Suprapubic skin (tissue), 4 donors: ENCODE measurements at regions not wholly inside any gene's neighbourhood (a gene's known extent, or its start where the extent isn't known, plus 50 kb on each side); places are given as distances from the start of the nearest gene placed in this dataset.

Experiments used
- POLR2A ChIP-seq, 2 donors: fragments of 450-650 bp; IDR thresholded peaks; one replicate each; pipeline ENCODE4 v1.6.1; 2017; ENCODE audit warnings: antibody characterized with exemption in 2 of 2, mild to moderate bottlenecking in 2 of 2, moderate library complexity in 2 of 2
- POLR2AphosphoS5 ChIP-seq, 3 donors: sonication (generic); formaldehyde crosslinking; IDR thresholded peaks; one replicate each; pipeline ENCODE4 v1.6.1; 2017; ENCODE audit warnings: antibody characterized with exemption in 3 of 3
- TF ChIP-seq, protein P1 (sequence below), 2 donors: fragments of 200-600 bp in 1 of 2; fragments of 450-650 bp in 1 of 2; sonication (generic) in 1 of 2; IDR thresholded peaks; one replicate each; pipeline ENCODE4 v1.5.1; 2016 to 2019; ENCODE audit warnings: antibody characterized with exemption in 2 of 2, mild to moderate bottlenecking in 1 of 2, moderate library complexity in 1 of 2

DNA sequence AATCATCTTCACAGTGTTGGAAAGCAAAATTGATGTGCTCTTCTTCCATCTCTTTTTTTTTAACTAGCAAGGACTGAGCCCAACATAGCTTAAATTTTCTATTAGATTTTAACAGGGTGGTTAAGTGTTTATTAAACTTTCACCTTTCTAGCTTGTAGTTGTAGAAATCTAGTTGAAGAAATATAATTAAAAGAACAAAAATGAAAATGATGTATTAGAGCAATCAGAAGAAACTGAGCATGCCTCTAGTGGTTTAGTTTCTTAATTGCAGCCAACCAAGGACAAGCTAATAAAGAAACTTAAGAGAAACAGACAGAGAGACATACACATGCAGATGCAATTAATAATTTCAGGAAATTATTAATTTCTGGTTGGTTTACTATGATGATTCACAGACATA, 673.0 kb upstream of the LMO3 start:
- TF ChIP-seq POLR2AphosphoS5 (IDR thresholded peaks at IDR 0.05) (no peak), POLR2A (IDR thresholded peaks at IDR 0.05) (no peak)
- TF ChIP-seq, protein P1, sequence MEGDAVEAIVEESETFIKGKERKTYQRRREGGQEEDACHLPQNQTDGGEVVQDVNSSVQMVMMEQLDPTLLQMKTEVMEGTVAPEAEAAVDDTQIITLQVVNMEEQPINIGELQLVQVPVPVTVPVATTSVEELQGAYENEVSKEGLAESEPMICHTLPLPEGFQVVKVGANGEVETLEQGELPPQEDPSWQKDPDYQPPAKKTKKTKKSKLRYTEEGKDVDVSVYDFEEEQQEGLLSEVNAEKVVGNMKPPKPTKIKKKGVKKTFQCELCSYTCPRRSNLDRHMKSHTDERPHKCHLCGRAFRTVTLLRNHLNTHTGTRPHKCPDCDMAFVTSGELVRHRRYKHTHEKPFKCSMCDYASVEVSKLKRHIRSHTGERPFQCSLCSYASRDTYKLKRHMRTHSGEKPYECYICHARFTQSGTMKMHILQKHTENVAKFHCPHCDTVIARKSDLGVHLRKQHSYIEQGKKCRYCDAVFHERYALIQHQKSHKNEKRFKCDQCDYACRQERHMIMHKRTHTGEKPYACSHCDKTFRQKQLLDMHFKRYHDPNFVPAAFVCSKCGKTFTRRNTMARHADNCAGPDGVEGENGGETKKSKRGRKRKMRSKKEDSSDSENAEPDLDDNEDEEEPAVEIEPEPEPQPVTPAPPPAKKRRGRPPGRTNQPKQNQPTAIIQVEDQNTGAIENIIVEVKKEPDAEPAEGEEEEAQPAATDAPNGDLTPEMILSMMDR (IDR thresholded peaks at IDR 0.05) = no peak
